NB4 (cell line): ENCODE measurements at regions not wholly inside any gene's neighbourhood (a gene's known extent, or its start where the extent isn't known, plus 50 kb on each side); places are given as distances from the start of the nearest gene placed in this dataset.

Experiments
- CTCF ChIP-seq: IDR thresholded peaks from one replicate; pipeline ENCODE4 v1.5.1; 2012; ENCODE audit warnings: low read depth, low read length
- MAX ChIP-seq: IDR thresholded peaks from 2 replicates; pipeline ENCODE4 v1.6.1; 2011; ENCODE audit warnings: low read depth, low read length
- MYC ChIP-seq: IDR thresholded peaks from 2 replicates; pipeline ENCODE4 v1.6.1; 2011; ENCODE audit warnings: low read depth, low read length
- POLR2A ChIP-seq: IDR thresholded peaks from 2 replicates; pipeline ENCODE4 v1.6.1; 2011; ENCODE audit warnings: mild to moderate bottlenecking; ENCODE audit not compliant: insufficient read length; ENCODE audit errors: extremely low read depth

GRCh38 chr6:87820343-87820984 is 118.4 kb upstream of the AKIRIN2 start:
- TF ChIP-seq CTCF: no peak
- no peak for TF ChIP-seq POLR2A
- no peak for TF ChIP-seq MAX
- TF ChIP-seq MYC: no peak
